Stimulated activated CD4-positive, alpha-beta T cell treated with anti-CD3 and anti-CD28 coated beads, Interleukin-1b, Interleukin-23, amount 100 ng/mL, for 1 hour (primary cell): ENCODE measurements at regions not wholly inside any gene's neighbourhood (a gene's known extent, or its start where the extent isn't known, plus 50 kb on each side); places are given as distances from the start of the nearest gene placed in this dataset.
A peak's percentile ranks its signal among the peaks of the same experiment; 100 is the strongest.
"Not testable (repeated sequence)": the region's sequence is repeated elsewhere in the genome, so short reads cannot be mapped to it uniquely, and the experiment has no call there.

Experiments
- DNase-seq, 2 donors: peaks; one replicate each; pipeline ENCODE4 v3.0.0-alpha.2; 2020; ENCODE audit warnings: low read depth in 2 of 2

DNA sequence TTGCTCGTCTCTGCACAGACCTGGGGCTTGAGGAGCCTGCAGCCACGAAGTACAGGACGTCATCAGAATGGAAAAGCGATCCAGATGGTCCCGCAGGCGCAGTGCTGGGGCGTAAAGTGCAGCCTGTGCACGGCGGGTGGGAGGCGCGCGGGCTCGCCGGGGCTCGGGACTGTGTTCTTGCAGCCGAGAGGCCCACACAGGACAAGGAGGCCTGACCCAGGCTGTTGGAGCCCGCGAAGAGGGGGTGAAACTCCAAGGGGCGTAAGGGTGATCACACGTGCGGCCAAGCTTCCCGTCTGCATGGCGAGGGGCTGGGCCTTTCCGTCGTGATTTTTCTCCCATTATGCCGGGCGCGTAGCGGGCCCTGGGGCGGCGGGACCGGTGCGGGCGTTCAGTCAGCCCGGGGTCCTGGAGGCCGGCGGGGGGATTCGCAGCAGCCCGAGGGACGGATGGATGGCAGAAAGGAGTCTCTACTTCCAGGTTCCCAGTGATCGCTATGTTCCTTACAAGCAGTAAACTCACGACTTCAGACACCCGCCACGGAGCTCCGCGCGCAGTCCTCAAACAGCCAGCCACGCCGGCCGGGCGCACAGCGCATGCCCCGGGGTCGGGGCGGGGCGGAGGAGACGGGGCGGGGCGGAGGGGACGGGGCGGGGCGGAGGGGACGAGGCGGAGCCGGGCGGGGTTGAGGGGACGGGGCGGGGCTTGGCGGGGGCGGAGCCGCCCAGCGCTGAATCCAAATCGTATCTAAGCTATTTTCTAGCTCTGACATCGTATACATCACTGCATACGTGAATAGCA is 141.0 kb upstream of the KCNJ18 start:
- DNase-seq: peak; percentile 62 to 82

DNA sequence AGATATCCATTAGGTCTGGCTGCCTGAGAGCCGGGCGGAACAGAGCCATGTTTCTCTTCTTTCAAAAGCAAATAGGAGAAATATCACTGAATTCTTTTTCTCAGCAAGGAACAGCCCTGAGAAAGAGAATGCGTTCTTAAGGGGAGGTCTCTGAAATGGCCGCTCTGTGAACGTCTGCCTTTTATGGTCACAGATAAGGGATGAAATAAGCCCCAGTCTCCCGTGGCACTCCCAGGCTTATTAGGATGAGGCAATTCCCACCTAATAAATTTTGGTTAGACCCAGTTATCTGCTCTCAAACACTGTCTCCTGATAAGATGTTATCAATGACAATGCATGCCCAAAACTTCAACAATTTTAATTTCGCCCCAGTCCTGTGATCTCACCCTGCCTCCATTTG is 133.4 kb upstream of the KCNJ18 start:
- DNase-seq: not testable (repeated sequence)

DNA sequence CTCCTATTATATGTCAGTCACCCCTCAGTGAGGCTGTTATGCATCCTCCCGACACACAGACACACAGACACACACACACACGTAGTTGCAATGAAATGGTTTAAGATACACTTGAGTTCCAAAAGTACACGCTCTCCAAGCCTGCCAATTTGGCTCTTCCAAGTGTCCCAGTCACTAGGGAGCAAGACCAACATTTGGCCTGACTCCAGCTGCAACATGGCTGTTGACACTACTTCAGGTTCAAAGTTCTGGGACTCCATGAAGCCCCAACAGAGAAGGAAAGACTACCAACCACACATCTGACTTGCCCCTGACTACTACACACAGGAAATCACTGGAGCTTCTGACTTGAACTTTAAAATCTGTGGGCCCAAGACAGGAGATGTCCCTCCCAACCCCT is 128.1 kb upstream of the KCNJ18 start:
- no peak for DNase-seq

GRCh38 chr17:21564757-21565156 is 127.6 kb upstream of the KCNJ18 start:
- not testable (repeated sequence) for DNase-seq

DNA sequence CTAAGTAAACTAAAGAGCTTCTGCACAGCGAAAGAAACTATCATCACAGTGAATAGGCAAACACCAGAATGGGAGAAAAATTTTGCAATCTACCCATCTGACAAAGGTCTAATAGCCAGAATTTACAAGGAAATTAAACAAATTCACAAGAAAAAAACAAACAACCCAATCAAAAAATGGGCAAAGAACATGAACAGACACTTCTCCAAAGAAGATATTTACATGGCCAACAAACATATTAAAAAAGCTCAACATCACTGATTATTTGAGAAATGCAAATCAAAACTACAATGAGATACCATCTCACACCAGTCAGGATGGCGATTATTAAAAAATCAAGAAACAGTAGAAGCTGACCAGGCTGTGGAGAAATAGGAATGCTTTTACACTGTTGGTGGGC is 121.9 kb upstream of the KCNJ18 start:
- DNase-seq: not testable (repeated sequence)

DNA sequence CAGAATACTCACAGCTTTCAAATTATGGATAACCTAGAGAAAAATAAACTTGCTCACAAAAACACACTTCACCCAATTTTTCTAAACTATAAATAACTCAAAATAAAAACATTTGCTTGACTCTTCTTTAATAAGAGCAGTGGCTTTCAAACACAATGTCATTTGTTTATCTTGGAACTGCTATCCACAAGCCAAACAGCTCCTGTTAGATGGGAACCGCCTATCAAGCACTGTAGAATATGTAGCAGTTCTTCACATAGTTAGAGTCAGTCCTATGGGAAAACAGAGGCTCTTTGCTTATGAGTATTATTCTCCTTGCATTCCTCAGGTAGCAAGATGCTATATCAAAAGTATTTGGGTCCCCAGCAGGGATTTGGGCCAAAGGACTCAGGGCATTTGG is 120.2 kb upstream of the KCNJ18 start:
- DNase-seq: not testable (repeated sequence)

DNA sequence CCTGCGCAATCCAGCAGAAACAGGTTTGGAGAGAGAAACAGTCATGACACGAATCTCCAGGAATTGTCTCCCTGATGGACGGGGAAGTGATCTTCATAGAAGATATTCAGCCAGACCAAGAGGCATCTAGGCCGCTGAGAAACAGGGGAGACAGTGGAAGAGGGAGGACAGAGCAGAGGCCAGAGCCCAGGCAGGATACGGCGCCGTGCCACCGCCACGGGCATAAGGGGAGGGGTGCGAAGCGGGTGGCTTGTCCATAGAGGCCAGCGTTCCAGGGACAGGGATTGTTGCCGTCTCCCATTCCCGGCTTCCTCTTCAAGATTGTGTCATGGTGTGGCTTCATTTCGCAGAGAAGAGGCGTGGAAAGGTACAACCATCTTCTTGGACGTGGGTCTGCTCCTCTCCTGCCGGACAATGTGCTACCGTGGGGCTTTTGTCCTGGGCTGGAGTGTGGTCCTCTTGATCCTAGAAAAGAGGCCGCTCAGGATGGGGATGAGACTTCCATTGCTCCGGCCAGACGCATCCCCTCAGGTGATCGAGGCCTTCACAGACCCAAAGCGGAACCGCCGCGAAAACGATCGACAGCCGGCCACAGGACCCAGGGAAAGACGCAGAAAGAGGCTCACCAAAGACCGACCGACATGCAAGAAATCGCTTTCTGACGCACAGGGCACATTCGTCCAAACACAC is 118.9 kb upstream of the KCNJ18 start:
- DNase-seq: not testable (repeated sequence)

- peak in 1 of 2 donors; percentile 12 for DNase-seq
Measured at GRCh38 chr17:21573961-21574610, 118.2 kb upstream of the KCNJ18 start.

DNA sequence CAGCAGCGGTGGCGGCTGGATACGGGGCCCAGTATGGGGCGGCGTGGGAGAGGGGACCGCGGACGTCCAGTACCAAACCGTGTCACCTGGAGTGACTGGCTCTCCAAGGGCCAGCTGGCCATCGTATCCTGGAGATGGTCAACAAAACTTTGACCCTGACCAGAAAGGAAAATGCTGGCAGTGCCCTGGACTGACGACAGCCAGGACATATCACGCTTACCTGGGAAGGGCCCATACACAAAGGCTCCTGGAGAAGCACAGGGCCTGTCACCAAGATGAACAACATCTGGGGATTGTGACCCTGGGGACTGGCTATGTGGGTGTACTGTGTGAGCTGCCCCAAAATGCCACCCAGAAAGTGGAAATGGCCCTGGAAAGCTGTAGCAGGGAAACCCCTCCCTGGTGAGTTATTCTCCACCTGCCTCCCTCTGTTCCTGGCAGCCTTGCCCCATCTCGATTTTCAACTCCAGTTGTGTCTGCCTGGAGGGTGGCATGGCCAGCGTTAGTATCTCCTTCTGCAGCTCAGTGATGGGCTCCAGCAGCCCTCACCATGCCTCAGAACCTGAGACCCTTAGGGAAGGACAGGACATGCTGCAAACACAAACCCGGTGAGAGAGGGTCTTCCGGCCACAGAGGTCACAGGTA is 117.6 kb upstream of the KCNJ18 start:
- not testable (repeated sequence) for DNase-seq

GRCh38 chr17:21578783-21579182 is 113.5 kb upstream of the KCNJ18 start:
- not testable (repeated sequence) for DNase-seq

- DNase-seq: no peak
Measured at GRCh38 chr17:21592774-21593173, 99.5 kb upstream of the KCNJ18 start.

GRCh38 chr17:21593452-21594105 is 98.7 kb upstream of the KCNJ18 start:
- DNase-seq: not testable (repeated sequence)

DNA sequence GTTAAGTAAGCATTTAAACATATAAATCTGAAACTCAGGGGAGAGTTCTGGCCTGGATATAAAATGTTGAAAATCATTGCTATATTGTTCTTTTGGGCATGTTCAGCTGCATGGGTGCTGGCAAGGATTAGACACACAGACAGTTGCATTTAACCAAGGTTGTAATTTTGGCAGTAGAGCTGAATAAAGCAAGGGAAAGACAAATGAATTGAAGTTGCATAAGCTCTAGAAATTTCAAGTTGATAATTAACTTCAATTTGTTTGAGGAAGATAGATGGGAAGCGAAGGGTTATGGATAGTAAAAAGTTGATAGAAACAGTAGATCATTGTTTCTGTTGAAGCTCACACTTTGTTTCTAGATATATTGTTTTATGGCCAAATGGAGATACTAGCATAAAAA is 97.2 kb upstream of the KCNJ18 start:
- DNase-seq: no peak

DNA sequence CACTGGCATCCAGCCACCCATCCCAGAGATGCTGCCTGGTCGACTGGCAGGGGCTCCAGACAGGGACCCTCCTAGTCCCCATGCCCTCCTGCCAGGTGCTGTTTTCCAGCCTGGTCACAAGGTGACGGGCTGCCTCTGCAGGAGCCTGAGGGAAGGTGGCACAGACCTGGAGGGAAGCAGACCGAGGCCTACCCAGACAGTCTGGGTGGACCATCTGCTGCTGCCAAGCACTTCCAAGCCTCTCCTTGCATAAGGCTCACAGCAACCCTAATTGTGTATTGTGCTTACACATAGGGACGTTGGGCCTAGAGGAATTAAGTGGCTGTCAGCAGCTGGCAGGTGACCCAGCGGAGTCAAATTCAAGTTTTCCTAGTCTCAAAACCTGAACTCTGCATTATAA is 90.1 kb upstream of the KCNJ18 start:
- DNase-seq: no peak

DNA sequence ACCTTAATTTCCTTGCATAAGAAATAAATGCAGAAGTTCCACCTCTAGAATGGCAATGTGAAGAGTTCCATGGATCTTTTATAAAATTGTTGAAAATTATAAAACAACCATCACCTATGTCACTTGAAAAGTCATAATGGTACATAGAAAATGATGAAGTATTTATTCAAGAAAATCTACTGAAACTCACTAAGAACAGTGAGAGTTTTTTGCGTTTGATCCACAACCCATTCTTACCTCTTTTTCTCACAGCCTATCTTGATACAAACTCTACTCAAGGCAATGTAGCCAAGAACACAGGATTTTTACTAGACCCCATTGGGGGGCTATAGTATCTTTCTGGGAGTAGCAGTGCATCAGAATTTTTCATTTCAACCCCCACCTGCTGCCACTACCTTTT is 89.0 kb upstream of the KCNJ18 start:
- not testable (repeated sequence) for DNase-seq

DNA sequence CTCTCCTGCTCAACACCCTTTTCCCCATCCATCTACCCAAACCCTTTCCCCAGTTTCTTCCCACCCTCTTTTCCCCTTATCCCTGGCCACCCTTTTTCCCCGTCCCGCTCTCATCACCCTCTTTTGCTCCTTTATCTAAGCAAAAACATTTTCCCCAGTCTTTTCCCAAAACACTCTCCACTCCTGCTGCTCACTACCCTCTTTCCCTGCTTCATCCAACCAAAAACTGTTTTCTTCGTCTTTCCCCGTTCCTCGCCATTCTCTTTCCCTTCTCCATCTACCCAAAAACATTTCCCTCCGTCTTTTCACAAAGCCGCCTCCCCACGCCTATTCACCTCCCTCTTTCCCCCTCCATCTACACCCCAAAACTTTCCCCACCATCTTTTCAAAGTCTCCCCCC is 80.9 kb upstream of the KCNJ18 start:
- not testable (repeated sequence) for DNase-seq

- DNase-seq: not testable (repeated sequence)
Measured at GRCh38 chr17:21612123-21613070, 79.9 kb upstream of the KCNJ18 start.

GRCh38 chr17:21613071-21613429 is 79.3 kb upstream of the KCNJ18 start:
- DNase-seq: no peak

DNA sequence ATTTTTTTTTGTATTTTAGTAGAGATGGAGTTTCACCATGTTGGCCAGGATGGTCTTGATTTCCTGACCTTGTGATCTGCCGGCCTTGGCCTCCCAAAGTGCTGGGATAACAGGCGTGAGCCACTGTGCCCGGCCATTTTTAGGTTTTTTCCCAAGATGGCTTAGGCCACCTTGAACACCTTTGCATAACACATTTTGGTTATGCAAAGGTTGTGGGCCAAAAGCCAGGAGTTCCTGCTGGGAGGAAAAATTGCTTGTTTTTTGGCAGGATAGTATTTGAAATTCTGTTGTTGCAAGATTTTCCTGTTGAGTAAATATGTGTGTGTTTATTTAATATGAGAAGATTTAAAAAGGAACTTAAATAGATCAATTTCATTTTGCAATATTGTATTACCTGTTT is 65.3 kb upstream of the KCNJ18 start:
- not testable (repeated sequence) for DNase-seq
